ENCODE measurements at regions not wholly inside any gene's neighbourhood (a gene's known extent, or its start where the extent isn't known, plus 50 kb on each side); places are given as distances from the start of the nearest gene placed in this dataset.

DNA sequence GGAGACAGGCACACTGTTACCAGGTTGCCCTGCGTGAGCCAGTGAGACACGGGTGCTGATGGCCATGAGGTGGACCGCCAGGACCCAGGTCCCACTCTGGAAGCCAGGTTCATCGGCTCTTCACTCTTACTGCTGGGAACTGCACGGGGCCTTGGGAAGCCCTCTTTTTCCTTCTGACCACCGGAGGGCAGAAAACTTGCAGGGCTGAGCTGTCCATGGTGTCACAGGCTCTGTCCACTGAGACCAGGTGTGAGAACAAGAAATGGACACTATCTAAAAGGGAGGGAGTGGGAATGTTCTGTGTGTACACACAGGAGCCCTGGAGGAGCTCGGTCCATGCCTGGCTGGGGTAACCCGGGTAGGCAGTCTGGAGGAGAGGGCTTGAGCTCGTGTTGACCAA is 93.4 kb downstream of the UQCRFS1 start:
- TF ChIP-seq CTCF (IDR thresholded peaks at IDR 0.05), result no peak
- TF ChIP-seq EP300 (IDR thresholded peaks at IDR 0.05), result no peak
- TF ChIP-seq POLR2AphosphoS5 (IDR thresholded peaks at IDR 0.05), result no peak

Measured in sigmoid colon (tissue), 4 donors.